AG20443 (cell line): ENCODE measurements at regions not wholly inside any gene's neighbourhood (a gene's known extent, or its start where the extent isn't known, plus 50 kb on each side); places are given as distances from the start of the nearest gene placed in this dataset.
A peak's percentile ranks its signal among the peaks of the same experiment; 100 is the strongest.
"Not testable (repeated sequence)": the region's sequence is repeated elsewhere in the genome, so short reads cannot be mapped to it uniquely, and the experiment has no call there.

Source experiments
- DNase-seq: peaks from one replicate; pipeline ENCODE4 v3.0.0; 2012; ENCODE audit warnings: low spot score, mixed read lengths

- no peak for DNase-seq
Observed at GRCh38 chr11:112514011-112514740, 253.5 kb upstream of the PLET1 start.

- DNase-seq, result peak; percentile 50
Observed at GRCh38 chr11:112516261-112516660, 255.6 kb upstream of the PLET1 start.

DNA sequence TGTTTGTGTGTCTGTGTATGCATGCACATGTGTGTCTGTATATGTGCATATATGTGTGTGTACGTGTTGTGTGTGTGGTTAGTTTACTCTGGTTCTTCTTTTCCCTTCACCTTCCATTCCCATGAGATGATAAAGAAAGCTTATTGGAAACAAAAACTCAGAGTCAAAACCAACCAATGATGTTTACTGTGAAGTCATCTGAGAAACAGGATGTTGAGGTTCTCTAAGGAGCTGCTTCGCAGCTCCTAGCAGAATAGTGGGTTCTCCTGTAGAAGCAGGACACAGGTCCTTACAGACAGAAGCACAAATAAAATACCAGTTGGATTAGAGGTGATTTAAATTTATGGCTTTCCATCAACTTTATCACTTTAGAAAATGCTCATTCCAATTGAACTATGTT, 256.1 kb upstream of the PLET1 start:
- DNase-seq, result no peak

DNA sequence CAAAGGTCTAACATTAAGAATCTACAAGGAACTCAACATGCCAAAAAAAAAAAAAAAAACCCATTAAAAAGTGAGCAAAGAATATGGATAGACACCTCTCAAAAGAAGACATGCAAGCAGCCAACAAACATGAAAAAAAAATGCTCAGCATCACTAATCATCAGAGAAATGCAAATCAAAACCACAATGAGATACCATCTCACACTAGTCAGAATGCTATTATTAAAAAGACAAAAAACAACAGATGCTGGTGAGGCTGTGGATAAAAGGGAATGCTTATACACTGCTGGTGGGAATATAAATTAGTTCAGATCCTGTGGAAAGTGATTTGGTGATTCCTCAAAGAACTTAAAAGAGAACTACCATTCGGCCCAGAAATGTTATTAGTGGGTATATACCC, 257.7 kb upstream of the PLET1 start:
- no peak for DNase-seq

DNA sequence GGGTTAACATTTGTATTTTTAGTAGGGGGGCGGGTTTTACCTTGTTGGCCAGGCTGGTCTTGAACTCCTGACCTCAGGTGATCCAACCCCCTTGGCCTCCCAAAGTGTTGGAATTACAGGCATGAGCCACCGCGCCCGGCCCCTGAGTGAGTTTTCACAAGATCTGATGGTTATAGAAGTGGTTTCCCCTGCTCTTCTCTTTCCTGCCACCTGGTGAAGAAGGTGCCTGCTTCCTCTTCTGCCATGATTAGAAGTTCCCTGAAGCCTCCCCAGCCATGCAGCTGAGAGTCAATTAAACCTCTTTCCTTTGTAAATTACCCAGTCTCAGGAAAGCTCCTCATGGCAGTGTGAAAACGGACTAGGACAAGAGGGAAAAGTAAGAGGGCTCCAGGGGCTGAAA, 259.1 kb upstream of the PLET1 start:
- no peak for DNase-seq

GRCh38 chr11:112520354-112520753, 259.7 kb upstream of the PLET1 start:
- no peak for DNase-seq

DNA sequence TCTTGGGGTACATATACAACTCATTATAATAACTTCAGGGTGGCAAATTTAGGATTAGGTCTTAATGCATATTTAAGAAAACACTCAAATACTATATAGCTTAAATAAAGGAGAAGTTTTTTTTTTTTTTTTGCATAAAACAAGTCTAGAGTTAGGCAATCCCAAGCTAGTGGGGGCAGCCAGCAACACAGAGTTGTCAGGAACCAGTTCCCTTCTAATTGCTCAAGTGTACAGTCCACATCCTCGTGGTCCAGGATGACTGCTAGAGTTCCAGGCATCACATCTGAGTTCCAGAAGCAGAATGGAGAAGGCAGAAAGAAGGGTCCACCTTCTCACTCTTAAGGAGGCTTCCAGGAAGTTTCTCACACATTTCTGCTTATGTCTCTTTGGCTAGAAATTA, 261.9 kb upstream of the PLET1 start:
- DNase-seq, result no peak

GRCh38 chr11:112523031-112523430, 262.4 kb upstream of the PLET1 start:
- DNase-seq, result no peak

DNA sequence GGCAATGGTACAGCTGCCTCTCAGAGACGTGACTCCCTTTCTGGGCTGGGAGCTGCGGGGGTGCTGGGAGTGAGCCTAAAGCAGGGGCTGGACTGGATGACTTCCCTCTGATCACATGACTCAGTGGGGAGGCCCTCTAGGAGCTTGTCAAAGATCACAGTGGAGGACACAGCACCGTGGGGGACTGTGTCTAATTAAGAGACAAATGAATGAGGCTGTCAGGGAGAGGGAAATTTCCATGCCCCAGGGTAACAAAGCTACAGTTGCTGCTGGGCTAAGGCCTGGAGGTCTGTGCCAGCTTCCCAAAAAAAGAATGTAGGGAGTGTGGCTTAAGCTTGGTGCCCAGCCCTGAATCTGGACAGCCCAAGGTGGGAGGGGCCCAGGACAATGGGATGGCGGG, 262.8 kb upstream of the PLET1 start:
- peak; percentile 47 for DNase-seq

GRCh38 chr11:112523951-112524350, 263.3 kb upstream of the PLET1 start:
- no peak for DNase-seq

GRCh38 chr11:112524798-112525197, 264.1 kb upstream of the PLET1 start:
- no peak for DNase-seq

GRCh38 chr11:112525270-112525669, 264.6 kb upstream of the PLET1 start:
- DNase-seq, result peak; percentile 34

DNA sequence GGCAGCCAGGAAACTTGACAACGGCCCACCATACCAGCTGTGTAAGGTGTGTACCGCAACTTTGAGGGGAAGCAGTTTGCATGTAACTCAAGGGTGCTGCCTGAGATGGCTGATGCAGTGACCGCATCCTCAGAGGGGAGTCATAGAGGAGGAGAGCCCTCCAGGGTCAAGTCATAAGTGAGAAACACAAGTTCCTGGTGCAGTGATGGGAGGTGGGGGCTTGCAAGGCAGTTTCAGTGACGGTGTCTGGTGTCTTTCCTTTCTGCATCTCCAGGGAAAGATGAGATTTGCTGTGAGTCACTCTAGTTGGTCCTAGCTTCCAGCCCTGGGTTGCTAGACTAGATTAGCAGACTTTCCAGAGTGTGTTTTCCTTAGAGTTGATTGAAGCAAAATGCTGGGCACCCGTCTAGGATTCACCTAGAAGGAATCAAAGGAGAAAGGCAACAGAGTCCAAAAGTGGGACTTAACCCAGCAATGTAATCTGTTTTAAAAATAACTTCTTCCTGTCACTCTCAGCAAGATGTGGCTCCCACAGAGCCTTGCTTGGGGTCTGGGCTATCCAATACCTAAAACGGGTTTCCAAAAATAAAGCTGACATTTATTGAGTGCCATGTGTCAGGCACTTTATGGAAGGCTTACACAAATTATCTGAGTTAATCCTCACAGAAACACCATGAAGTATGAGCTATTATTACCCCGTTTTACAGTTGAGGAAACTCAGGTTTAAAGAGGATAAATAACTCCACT, 265.4 kb upstream of the PLET1 start:
- DNase-seq, result no peak

GRCh38 chr11:112526699-112527416, 266.2 kb upstream of the PLET1 start:
- peak; percentile 56 for DNase-seq

DNA sequence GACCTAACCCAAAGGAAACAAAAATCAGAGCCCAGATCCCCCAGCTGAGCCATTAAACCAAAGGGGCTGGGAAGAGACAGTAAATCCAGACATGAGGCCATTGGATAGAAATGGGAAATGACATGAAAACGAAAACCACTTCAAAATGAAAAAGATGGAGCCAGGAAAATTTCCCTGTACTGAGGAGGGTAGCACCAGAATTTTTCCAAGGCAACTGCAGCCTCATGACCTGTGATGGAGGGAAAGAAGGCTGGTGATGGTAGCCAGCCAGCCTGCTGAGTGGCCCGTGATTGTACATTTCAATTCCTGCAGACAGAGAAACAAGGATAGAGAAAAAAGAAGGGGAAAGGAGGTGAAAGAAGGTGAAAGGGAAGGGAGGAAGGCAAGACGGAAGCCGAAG, 268.4 kb upstream of the PLET1 start:
- DNase-seq, result no peak

DNA sequence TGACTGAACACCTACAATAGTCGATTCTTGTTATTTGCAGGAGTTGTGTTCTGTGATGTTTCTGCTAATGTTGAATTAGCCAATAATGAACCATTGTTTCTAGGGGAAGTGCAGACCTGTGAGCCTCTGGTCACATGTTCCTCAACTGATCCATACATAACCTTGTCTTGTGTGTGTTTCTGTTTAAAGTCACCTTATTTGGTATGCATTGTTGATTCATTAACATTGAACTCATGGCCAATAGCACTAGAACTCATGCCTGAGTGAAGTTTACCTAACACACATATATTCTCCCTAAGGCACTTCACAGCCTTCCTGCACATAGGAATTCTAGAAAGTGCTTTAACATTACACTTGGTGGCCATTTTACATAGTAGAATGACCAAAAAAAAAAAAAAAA, 271.8 kb upstream of the PLET1 start:
- no peak for DNase-seq

DNA sequence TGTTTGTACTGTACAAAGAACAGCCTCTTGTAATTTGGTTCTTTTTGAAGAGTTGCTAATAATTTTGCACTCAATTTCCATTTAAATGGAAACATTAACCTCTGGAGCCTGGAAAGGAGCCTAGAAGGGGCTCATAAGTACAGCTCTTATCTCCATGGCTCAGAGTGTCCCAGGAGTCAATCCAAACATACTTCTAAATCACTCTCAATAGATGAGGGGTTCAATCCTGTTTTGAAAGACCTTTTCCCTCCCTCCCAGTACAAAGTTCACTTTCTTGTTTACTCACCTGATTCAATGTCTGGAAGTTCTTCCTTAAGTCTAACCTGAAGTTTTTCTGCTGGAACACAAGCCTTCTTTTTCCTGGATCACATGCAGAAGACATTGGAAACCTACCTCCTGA, 273.0 kb upstream of the PLET1 start:
- no peak for DNase-seq

DNA sequence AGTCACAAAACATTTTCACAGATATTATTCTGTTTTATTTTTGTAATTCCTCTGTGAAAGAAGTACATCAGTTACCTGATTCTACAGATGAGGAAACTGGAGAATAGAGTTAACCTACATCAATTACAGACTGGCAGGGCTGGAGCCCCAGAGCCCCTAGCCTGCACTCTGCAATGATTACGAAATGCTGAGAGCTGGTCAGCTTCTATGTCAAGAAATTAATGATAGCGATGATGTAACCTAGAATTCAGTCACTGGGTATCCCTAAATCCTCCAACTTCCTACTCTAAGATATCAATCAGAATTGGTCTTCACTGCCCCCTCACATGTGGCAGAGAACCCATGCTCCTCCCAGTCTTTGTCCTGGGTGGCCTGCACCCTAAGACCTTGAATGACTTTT, 273.5 kb upstream of the PLET1 start:
- no peak for DNase-seq

DNA sequence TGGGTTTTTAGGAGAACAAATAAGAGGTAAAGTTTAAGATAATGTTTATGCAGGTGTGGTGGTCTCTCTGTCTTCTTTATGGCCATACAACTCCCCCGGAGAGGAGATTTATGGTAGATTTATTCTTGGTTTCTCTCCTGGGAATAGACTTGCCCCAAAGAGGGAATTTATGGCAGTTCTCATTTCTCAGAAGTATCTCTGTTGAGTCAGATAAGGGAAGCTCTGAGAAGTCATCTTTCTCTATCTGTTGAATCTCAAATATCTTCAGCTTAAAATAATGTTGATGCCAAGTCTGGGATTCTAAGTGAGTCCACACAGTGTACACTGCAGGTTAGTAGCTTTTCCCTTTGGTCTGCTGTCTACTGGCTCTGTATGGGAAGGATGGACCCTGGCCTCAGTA, 276.4 kb upstream of the PLET1 start:
- DNase-seq, result no peak

DNA sequence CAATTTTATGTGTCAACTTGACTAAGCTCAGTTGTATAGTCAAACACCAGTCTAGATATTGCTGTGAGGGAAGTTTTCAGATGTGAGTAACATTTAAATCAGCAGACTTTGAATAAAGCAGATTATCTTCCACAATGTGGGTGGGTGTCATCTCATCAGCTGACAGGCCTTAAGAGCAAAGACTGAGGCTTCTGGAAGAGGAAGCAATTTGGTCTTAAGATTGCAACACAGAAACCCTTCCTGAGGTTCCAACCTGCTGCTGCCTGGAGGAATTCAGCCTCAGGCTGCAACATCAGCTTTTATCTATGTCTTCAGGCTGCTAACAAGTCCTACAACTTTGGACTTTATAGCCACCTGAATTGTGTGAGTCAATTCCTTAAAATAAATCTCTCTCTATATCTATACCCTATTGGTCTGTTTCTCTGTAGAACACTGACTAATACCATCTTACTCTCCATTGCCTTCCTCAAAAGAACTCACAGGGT, 277.2 kb upstream of the PLET1 start:
- no peak for DNase-seq

GRCh38 chr11:112538534-112539280, 278.0 kb upstream of the PLET1 start:
- no peak for DNase-seq

GRCh38 chr11:112539281-112539555, 278.6 kb upstream of the PLET1 start:
- DNase-seq, result not testable (repeated sequence)
